ENCODE measurements at regions not wholly inside any gene's neighbourhood (a gene's known extent, or its start where the extent isn't known, plus 50 kb on each side); places are given as distances from the start of the nearest gene placed in this dataset.

GRCh38 chr3:115549071-115549470 lies 74.2 kb upstream of the GAP43 start:
- Histone ChIP-seq H3K9me3 (ENCODE audit: insufficient read depth, low read length) (no peaks in the 10 kb centered on the region), H3K4me3 (ENCODE audit: insufficient read depth, low read length, poor library complexity, severe bottlenecking) (no peak overlapping the region), H3K9me2 (replicated peaks; ENCODE audit: insufficient read depth, low read length) (no peaks in the 10 kb centered on the region; the same call in 1 of the 2 replicates), H3K4me2 (ENCODE audit: low read depth, low read length, poor library complexity, severe bottlenecking) (no peak overlapping the region), H3F3A (ENCODE audit: insufficient read depth) (no peaks in the 10 kb centered on the region), H3K36me3 (ENCODE audit: low read length) (no peaks in the 10 kb centered on the region), H3K79me2 (ENCODE audit: insufficient read depth, low read length) (no peaks in the 10 kb centered on the region), H4K20me1 (ENCODE audit: low read depth, low read length) (no peaks in the 10 kb centered on the region), H3K9ac (ENCODE audit: low read length) (no peak overlapping the region), H3K27ac (ENCODE audit: low read depth, low read length) (no peak overlapping the region), H2AFZ (ENCODE audit: low read depth, low read length, severe bottlenecking) (no peak overlapping the region), H3K27me3 (ENCODE audit: low read length) (no peaks in the 10 kb centered on the region)
- no peak for TF ChIP-seq EZH2phosphoT487 (conservative IDR thresholded peaks at IDR 0.05; ENCODE audit: low read length)
- no peak for TF ChIP-seq CTCF (IDR thresholded peaks at IDR 0.05; ENCODE audit: insufficient read depth, low read length, poor library complexity, severe bottlenecking)

GRCh38 chr3:115550285-115550761 lies 73.0 kb upstream of the GAP43 start:
- Histone ChIP-seq H3K9me2 (replicated peaks; ENCODE audit: insufficient read depth, low read length) (no peaks in the 10 kb centered on the region; the same call in 1 of the 2 replicates), H3K27ac (ENCODE audit: low read depth, low read length) (no peak overlapping the region), H4K20me1 (ENCODE audit: low read depth, low read length) (no peaks in the 10 kb centered on the region), H3K27me3 (ENCODE audit: low read length) (no peaks in the 10 kb centered on the region), H3K4me2 (ENCODE audit: low read depth, low read length, poor library complexity, severe bottlenecking) (no peak overlapping the region), H3K9ac (ENCODE audit: low read length) (no peak overlapping the region), H2AFZ (ENCODE audit: low read depth, low read length, severe bottlenecking) (no peak overlapping the region), H3K9me3 (ENCODE audit: insufficient read depth, low read length) (no peaks in the 10 kb centered on the region), H3K36me3 (ENCODE audit: low read length) (no peaks in the 10 kb centered on the region), H3K4me3 (ENCODE audit: insufficient read depth, low read length, poor library complexity, severe bottlenecking) (no peak overlapping the region), H3F3A (ENCODE audit: insufficient read depth) (no peaks in the 10 kb centered on the region), H3K79me2 (ENCODE audit: insufficient read depth, low read length) (no peaks in the 10 kb centered on the region)
- TF ChIP-seq CTCF (IDR thresholded peaks at IDR 0.05; ENCODE audit: insufficient read depth, low read length, poor library complexity, severe bottlenecking) (no peak), EZH2phosphoT487 (conservative IDR thresholded peaks at IDR 0.05; ENCODE audit: low read length) (no peak)

- TF ChIP-seq CTCF (IDR thresholded peaks at IDR 0.05; ENCODE audit: insufficient read depth, low read length, poor library complexity, severe bottlenecking) (no peak), EZH2phosphoT487 (conservative IDR thresholded peaks at IDR 0.05; ENCODE audit: low read length) (no peak)
- H3K9ac ChIP-seq (ENCODE audit: low read length), result no peak overlapping the region
- H3K27ac ChIP-seq (ENCODE audit: low read depth, low read length), result no peak overlapping the region
- no peaks in the 10 kb centered on the region; the same call in 1 of the 2 replicates for H3K9me2 ChIP-seq (replicated peaks; ENCODE audit: insufficient read depth, low read length)
- H3K4me2 ChIP-seq (ENCODE audit: low read depth, low read length, poor library complexity, severe bottlenecking), result no peak overlapping the region
- H3K79me2 ChIP-seq (ENCODE audit: insufficient read depth, low read length), result no peaks in the 10 kb centered on the region
- H3K9me3 ChIP-seq (ENCODE audit: insufficient read depth, low read length), result no peaks in the 10 kb centered on the region
- H3F3A ChIP-seq (ENCODE audit: insufficient read depth), result no peaks in the 10 kb centered on the region
- H3K27me3 ChIP-seq (ENCODE audit: low read length), result no peaks in the 10 kb centered on the region
- H4K20me1 ChIP-seq (ENCODE audit: low read depth, low read length), result no peaks in the 10 kb centered on the region
- H2AFZ ChIP-seq (ENCODE audit: low read depth, low read length, severe bottlenecking), result no peak overlapping the region
- no peak overlapping the region for H3K4me3 ChIP-seq (ENCODE audit: insufficient read depth, low read length, poor library complexity, severe bottlenecking)
- H3K36me3 ChIP-seq (ENCODE audit: low read length), result no peaks in the 10 kb centered on the region
These were observed 72.3 kb upstream of the GAP43 start for GRCh38 chr3:115551016-115551415.

Data from SU-DHL-6 (cell line).